Retinal pigment epithelial cell (primary cell): ENCODE measurements at regions not wholly inside any gene's neighbourhood (a gene's known extent, or its start where the extent isn't known, plus 50 kb on each side); places are given as distances from the start of the nearest gene placed in this dataset.
"Not testable (repeated sequence)": the region's sequence is repeated elsewhere in the genome, so short reads cannot be mapped to it uniquely, and the experiment has no call there.

Experiments used
- DNase-seq: peaks from one replicate; pipeline ENCODE4 v3.0.0-alpha.2; 2010; ENCODE audit warnings: low read depth
- H3K4me3 ChIP-seq: 2 replicates; pipeline ENCODE4 v1.5.1; 2011; ENCODE audit warnings: mild to moderate bottlenecking, low read length, control low read depth, moderate library complexity
- CTCF ChIP-seq: conservative IDR thresholded peaks from 2 replicates; pipeline ENCODE4 v1.5.1; 2011; ENCODE audit warnings: low read depth, low read length, control low read depth, inconsistent platforms

DNA sequence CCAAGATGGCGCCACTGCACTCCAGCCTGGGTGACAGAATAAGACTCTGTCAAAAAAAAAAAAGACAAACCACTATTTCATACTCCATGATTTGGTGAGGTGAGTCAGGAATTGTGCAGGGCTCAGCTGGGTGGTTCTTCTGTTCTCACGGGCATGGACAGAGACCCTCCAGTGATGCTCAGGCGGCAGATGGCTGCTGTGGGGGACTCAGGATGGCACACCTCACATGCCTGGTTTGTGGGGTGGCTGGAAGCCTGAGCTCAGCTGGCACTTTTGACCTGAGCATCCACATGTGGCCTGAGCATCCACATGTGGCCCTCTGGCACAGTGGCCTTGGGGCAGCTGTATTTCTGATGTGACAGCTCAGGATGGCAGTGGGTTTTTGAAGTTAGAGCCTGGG, 217.2 kb downstream of the IRX2 start:
- no peak for TF ChIP-seq CTCF
- no peak for DNase-seq
- H3K4me3 ChIP-seq = no peak overlapping the region

DNA sequence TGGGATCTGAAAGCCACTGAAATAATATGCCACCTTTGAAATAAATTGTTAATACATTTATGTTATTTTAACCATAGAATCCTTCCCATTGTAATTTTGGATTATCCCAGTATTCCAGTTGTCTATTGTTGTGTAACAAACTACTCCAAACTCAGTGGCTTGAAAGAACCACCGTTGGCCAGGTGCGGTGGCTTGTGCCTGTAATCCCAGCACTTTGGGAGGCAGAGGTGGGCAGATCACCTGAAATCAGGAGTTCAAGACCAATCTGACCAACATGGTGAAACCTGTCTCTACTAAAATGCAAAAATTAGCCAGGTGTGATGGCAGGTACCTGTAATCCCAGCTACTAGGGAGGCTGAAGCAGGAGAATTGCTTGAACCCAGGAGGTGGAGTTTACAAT, 217.6 kb downstream of the IRX2 start:
- not testable (repeated sequence) for H3K4me3 ChIP-seq, DNase-seq

GRCh38 chr5:2532809-2533208, 218.7 kb downstream of the IRX2 start:
- no peak for TF ChIP-seq CTCF
- DNase-seq = no peak
- no peak overlapping the region for H3K4me3 ChIP-seq

DNA sequence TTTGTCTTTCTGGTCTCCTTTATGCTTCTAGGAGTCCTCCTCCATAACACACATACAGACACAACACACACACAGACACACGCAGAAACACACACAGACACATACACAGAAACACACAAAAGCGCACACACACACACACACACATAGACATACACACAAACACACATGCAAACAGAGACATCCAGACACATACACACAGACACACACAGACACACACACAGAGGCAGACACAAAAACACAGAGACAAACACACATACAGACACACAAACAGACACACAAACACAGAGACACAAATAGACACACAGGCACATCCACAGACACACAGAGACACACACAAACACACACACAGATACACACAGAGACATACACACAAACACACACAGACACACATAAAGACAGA, 220.2 kb downstream of the IRX2 start:
- no peak for DNase-seq
- H3K4me3 ChIP-seq = no peak overlapping the region
- no peak for TF ChIP-seq CTCF

DNA sequence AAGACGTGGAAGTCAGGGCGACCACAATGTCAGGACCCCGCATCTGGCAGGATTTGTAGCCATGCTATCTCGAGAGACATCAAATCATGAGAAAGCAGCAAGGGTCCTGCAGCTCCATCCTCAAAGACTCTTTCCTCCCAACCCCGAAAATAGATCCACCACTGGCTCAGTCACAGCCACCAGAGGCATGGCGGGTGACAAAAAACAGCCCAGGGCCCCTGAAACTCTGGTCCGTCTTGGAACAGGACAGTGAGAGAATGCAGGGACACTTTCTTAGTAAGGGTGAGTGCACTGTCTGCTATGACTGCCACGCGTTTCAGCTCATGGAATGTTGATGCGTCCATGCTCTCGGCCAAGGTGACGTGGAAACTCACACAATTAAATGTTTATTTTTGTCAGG, 220.9 kb downstream of the IRX2 start:
- no peak overlapping the region for H3K4me3 ChIP-seq
- no peak for TF ChIP-seq CTCF
- no peak for DNase-seq

DNA sequence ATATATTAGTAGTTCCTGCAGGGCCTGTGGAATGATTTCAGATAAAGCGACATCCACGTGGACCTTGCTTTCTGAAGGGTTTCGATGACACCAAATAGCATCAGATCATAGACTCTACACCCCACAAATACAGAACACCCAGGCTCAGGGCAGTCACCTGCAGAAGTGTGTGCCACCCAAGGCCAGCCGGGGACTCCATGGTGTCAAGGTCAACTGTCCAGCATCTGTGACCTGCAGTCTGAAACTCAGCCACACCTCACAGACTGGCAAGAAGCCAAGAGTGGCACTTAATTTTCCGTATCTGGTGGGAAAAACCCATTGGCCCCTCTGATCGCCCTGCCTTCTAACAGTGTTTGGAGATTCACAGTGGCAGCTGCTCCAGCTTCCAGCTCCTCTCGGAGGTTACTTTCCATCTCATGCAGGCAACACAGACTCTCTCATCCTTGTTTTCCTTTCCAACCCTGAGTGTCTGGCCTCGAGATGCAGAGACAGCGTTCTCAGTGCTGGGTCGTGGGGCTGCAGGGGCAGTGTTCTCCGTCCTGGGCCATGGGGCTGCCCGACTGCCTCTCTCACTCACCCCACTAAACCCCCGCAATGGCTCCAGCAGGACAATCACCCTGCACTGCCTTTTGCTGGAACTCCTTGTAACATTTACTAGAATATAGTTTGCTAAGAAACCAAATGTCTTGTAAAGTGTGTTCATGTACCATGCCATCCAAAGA, 221.9 kb downstream of the IRX2 start:
- H3K4me3 ChIP-seq = no peak overlapping the region
- DNase-seq = no peak
- no peak for TF ChIP-seq CTCF

- DNase-seq = no peak
- no peak overlapping the region for H3K4me3 ChIP-seq
- TF ChIP-seq CTCF = no peak
These were observed 226.1 kb downstream of the IRX2 start for GRCh38 chr5:2525351-2525750.

DNA sequence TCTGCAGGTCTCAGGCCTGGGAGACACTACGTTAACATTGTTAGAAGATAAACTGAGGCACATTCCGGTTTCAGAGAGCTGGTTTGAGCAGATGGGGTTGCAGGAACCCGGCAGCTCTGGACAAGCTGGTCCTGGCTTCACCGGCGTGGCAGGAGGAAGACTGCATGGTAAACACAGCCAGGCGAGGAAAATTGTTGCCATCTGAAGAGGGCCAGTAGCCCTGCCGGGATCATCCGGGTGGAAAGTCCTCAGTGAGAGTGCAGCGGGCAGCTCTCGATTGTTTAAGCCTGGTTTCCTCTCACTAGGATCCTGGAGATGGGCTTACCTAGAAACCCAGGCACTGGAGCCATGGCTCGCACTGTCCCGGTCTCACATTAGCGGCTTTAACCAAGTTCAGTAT, 226.9 kb downstream of the IRX2 start:
- no peak for TF ChIP-seq CTCF
- DNase-seq = no peak

More for the DNA sequence above, 226.9 kb downstream of the IRX2 start:
- no peak overlapping the region for H3K4me3 ChIP-seq
